ENCODE measurements at regions not wholly inside any gene's neighbourhood (a gene's known extent, or its start where the extent isn't known, plus 50 kb on each side); places are given as distances from the start of the nearest gene placed in this dataset.

- Histone ChIP-seq H3K27me3 (ENCODE audit: insufficient read depth, low read length) (no peaks in the 10 kb centered on the region), H3K9me2 (ENCODE audit: insufficient read depth) (no peaks in the 10 kb centered on the region), H2AFZ (ENCODE audit: low read depth, low read length, poor library complexity, severe bottlenecking) (no peak overlapping the region), H4K20me1 (ENCODE audit: insufficient read depth) (no peaks in the 10 kb centered on the region), H3K9ac (ENCODE audit: low read length) (no peak overlapping the region), H3K4me3 (replicated peaks in 1 of 2; ENCODE audit: low read depth in 1 of 2, low read length in 2 of 2) (no peak overlapping the region), H3K79me2 (ENCODE audit: insufficient read depth, low read length) (no peaks in the 10 kb centered on the region), H3K4me1 (ENCODE audit: control insufficient read depth in 1 of 2, insufficient read depth in 2 of 2, low read length in 2 of 2) (no peaks in the 10 kb centered on the region), H3K27ac (ENCODE audit: low read depth, low read length) (no peak overlapping the region), H3K36me3 (ENCODE audit: control insufficient read depth in 1 of 2, insufficient read depth in 2 of 2, low read length in 2 of 2) (no peaks in the 10 kb centered on the region), H3K9me3 (ENCODE audit: control insufficient read depth in 1 of 2, insufficient read depth in 1 of 2, low read depth in 1 of 2, low read length in 2 of 2) (no peaks in the 10 kb centered on the region), H3K4me2 (ENCODE audit: low read length) (no peak overlapping the region)
- POLR2A ChIA-PET = no interaction called here
- TF ChIP-seq SRF (IDR thresholded peaks at IDR 0.05; ENCODE audit: low read depth) = no peak
- no peak for ATAC-seq
- DNase-seq (ENCODE audit: low read depth, low spot score) = no peak
- CTCF ChIA-PET = no interaction called here
- RAD21 ChIA-PET (ENCODE audit: low non-redundant PET in 1 of 2, low total read pairs in 2 of 2, uncharacterized antibody in 2 of 2, unreplicated experiment in 2 of 2) = no interaction called here
- no TSS peak for BruUV-seq (replicated peaks)
- intact Hi-C loops (cut with micrococcal nuclease) = no loop called here
Observed at GRCh38 chr7:46933596-46933995, 648.3 kb downstream of the TNS3 start.

- no TSS peak for BruUV-seq (replicated peaks)
- no peaks in the 10 kb centered on the region for H4K20me1 ChIP-seq (ENCODE audit: insufficient read depth)
- no peaks in the 10 kb centered on the region for H3K79me2 ChIP-seq (ENCODE audit: insufficient read depth, low read length)
- TF ChIP-seq POLR2A (IDR thresholded peaks at IDR 0.05; ENCODE audit: borderline replicate concordance, extremely low read depth, insufficient read depth, insufficient read length) = no peak
- TF ChIP-seq EZH2phosphoT487 (IDR thresholded peaks at IDR 0.05; ENCODE audit: borderline replicate concordance) = no peak
- peak in 1 of 3 experiments; percentile 17; a peak in 2 of 6 replicates for TF ChIP-seq CTCF (IDR thresholded peaks at IDR 0.05 in 2 of 3, conservative IDR thresholded peaks at IDR 0.05 in 1 of 3; ENCODE audit: borderline replicate concordance in 1 of 3, insufficient read depth in 1 of 3, low read depth in 2 of 3, low read length in 2 of 3)
- no peak for TF ChIP-seq SRF (IDR thresholded peaks at IDR 0.05; ENCODE audit: low read depth)
- TF ChIP-seq TCF7L2 (IDR thresholded peaks at IDR 0.05; ENCODE audit: borderline replicate concordance, extremely low read depth, insufficient read depth, insufficient read length) = no peak
- 0 out of 2 replicates have a peak, but pooled peaks have one; percentile 23 for TF ChIP-seq MAX (IDR thresholded peaks at IDR 0.05)
- TF ChIP-seq ATF3 (IDR thresholded peaks at IDR 0.05) = no peak
- TF ChIP-seq CEBPB (IDR thresholded peaks at IDR 0.05; ENCODE audit: low read depth) = peak; percentile 68
- no peak for TF ChIP-seq SIN3A (IDR thresholded peaks at IDR 0.05; ENCODE audit: low read depth)
- no peak for TF ChIP-seq EZH2 (IDR thresholded peaks at IDR 0.05)
- TF ChIP-seq SP1 (IDR thresholded peaks at IDR 0.05; ENCODE audit: low read depth) = no peak
- no peak for TF ChIP-seq JUND (IDR thresholded peaks at IDR 0.05)
- TF ChIP-seq ZNF274 (IDR thresholded peaks at IDR 0.05; ENCODE audit: low read depth, low read length) = no peak
- no peak for TF ChIP-seq ZFX (IDR thresholded peaks at IDR 0.05)
- TF ChIP-seq CBX3 (IDR thresholded peaks at IDR 0.05; ENCODE audit: low read depth) = no peak
- TF ChIP-seq EGR1 (IDR thresholded peaks at IDR 0.05; ENCODE audit: low read depth) = no peak
- TF ChIP-seq RAD21 (IDR thresholded peaks at IDR 0.05; ENCODE audit: low read depth) = peak; percentile 45
- no peak for TF ChIP-seq POLR2AphosphoS5 (IDR thresholded peaks at IDR 0.05; ENCODE audit: low read depth, low read length)
- no peak for TF ChIP-seq YY1 (IDR thresholded peaks at IDR 0.05; ENCODE audit: extremely low read depth, insufficient replicate concordance, low read depth, low read length)
- TF ChIP-seq ELF1 (IDR thresholded peaks at IDR 0.05; ENCODE audit: borderline replicate concordance, low read depth) = no peak
- CTCF ChIA-PET = no interaction called here
- DNase-seq (ENCODE audit: low read depth, low spot score) (no peak), ATAC-seq (no peak)
- no peaks in the 10 kb centered on the region for H3K27me3 ChIP-seq (ENCODE audit: insufficient read depth, low read length)
- H3K4me2 ChIP-seq (ENCODE audit: low read length) = no peak overlapping the region
- H2AFZ ChIP-seq (ENCODE audit: low read depth, low read length, poor library complexity, severe bottlenecking) = peak overlapping the region; percentile 29
- intact Hi-C loops (cut with micrococcal nuclease) = no loop called here
- H3K9me3 ChIP-seq (ENCODE audit: control insufficient read depth in 1 of 2, insufficient read depth in 1 of 2, low read depth in 1 of 2, low read length in 2 of 2) = no peaks in the 10 kb centered on the region
- no peaks in the 10 kb centered on the region for H3K9me2 ChIP-seq (ENCODE audit: insufficient read depth)
- H3K36me3 ChIP-seq (ENCODE audit: control insufficient read depth in 1 of 2, insufficient read depth in 2 of 2, low read length in 2 of 2) = no peaks in the 10 kb centered on the region
- RAD21 ChIA-PET (ENCODE audit: low non-redundant PET in 1 of 2, low total read pairs in 2 of 2, uncharacterized antibody in 2 of 2, unreplicated experiment in 2 of 2) = no interaction called here
- POLR2A ChIA-PET = no interaction called here
- no peak overlapping the region for H3K27ac ChIP-seq (ENCODE audit: low read depth, low read length)
- no peak overlapping the region for H3K9ac ChIP-seq (ENCODE audit: low read length)
- H3K4me1 ChIP-seq (ENCODE audit: control insufficient read depth in 1 of 2, insufficient read depth in 2 of 2, low read length in 2 of 2) = no peaks in the 10 kb centered on the region
- no peak overlapping the region for H3K4me3 ChIP-seq (replicated peaks in 1 of 2; ENCODE audit: low read depth in 1 of 2, low read length in 2 of 2)
Observed at GRCh38 chr7:46932676-46933424, 649.1 kb downstream of the TNS3 start.
